ENCODE measurements at regions not wholly inside any gene's neighbourhood (a gene's known extent, or its start where the extent isn't known, plus 50 kb on each side); places are given as distances from the start of the nearest gene placed in this dataset.

GRCh38 chr15:66997212-66997611 lies 68.2 kb upstream of the SMAD3 start:
- TF ChIP-seq SP1 (CRISPR knock-in tag; IDR thresholded peaks at IDR 0.05): no peak
- no peak for TF ChIP-seq EZH2 (IDR thresholded peaks at IDR 0.05; ENCODE audit: borderline replicate concordance, low read depth, low read length)
- TF ChIP-seq CTCF (IDR thresholded peaks at IDR 0.05 in 2 of 3, conservative IDR thresholded peaks at IDR 0.05 in 1 of 3; ENCODE audit: insufficient read depth in 2 of 3, low read depth in 1 of 3, low read length in 3 of 3): no peak
- no peak for TF ChIP-seq MCM3 (IDR thresholded peaks at IDR 0.05)
- no peak for TF ChIP-seq NCOA6 (IDR thresholded peaks at IDR 0.05)
- no peak for TF ChIP-seq DIDO1 (tag; IDR thresholded peaks at IDR 0.05; ENCODE audit: low read depth)
- no peak for TF ChIP-seq NFATC3 (IDR thresholded peaks at IDR 0.05)
- TF ChIP-seq POLR2AphosphoS5 (IDR thresholded peaks at IDR 0.05; ENCODE audit: control insufficient read depth, insufficient read depth, low read depth, low read length): no peak
- no peak for TF ChIP-seq MEF2D (tag; conservative IDR thresholded peaks at IDR 0.05; ENCODE audit: low read depth)
- TF ChIP-seq ZNF184 (CRISPR knock-in tag; IDR thresholded peaks at IDR 0.05): no peak
- no peak for TF ChIP-seq FOXK2 (conservative IDR thresholded peaks at IDR 0.05 in 1 of 2, IDR thresholded peaks at IDR 0.05 in 1 of 2; ENCODE audit: low read depth in 2 of 2)
- TF ChIP-seq ESRRA (IDR thresholded peaks at IDR 0.05; ENCODE audit: borderline replicate concordance, low read depth): no peak
- no peak for TF ChIP-seq SRSF9 (IDR thresholded peaks at IDR 0.05; ENCODE audit: borderline replicate concordance, low read depth, low read length)
- no peak for TF ChIP-seq EP300 (IDR thresholded peaks at IDR 0.05; ENCODE audit: low read length)
